Heart right ventricle (tissue), 16 donors: ENCODE measurements at regions not wholly inside any gene's neighbourhood (a gene's known extent, or its start where the extent isn't known, plus 50 kb on each side); places are given as distances from the start of the nearest gene placed in this dataset.

Experiments
- ATAC-seq, 8 donors: fragments of 200-7000 bp; cut with Tn5 transposase; one replicate each; pipeline ENCODE4 v1.9.1; 2020; ENCODE audit warnings: mild to moderate bottlenecking in 8 of 8, moderate library complexity in 8 of 8, moderate number of reproducible peaks in 1 of 8
- DNase-seq, 2 donors: peaks; one replicate each; pipeline ENCODE4 v3.0.0-alpha.2; 2020
- H3K27ac ChIP-seq, 10 donors: fragments of 200-600 bp; sonication (generic) in 2 of 10; one replicate each; pipeline versions ENCODE4 v1.5.0 to v1.8.0; 2020 to 2022; ENCODE audit warnings: mild to moderate bottlenecking in 3 of 10
- H3K27me3 ChIP-seq, 7 donors: fragments of 200-600 bp; one replicate each; pipeline ENCODE4 v1.8.0; 2021 to 2022; ENCODE audit warnings: mild to moderate bottlenecking in 2 of 7
- H3K36me3 ChIP-seq, 9 donors: fragments of 200-600 bp; sonication (generic) in 1 of 9; one replicate each; pipeline versions ENCODE4 v1.5.0 to v1.8.0; 2020 to 2022; ENCODE audit warnings: mild to moderate bottlenecking in 2 of 9
- H3K4me1 ChIP-seq, 9 donors: fragments of 200-600 bp; sonication (generic) in 1 of 9; one replicate each; pipeline versions ENCODE4 v1.5.0 to v1.8.0; 2020 to 2022; ENCODE audit warnings: mild to moderate bottlenecking in 4 of 9
- H3K4me3 ChIP-seq, 10 donors: fragments of 200-600 bp; sonication (generic) in 2 of 10; one replicate each; pipeline versions ENCODE4 v1.5.0 to v1.8.0; 2020 to 2022; ENCODE audit warnings: mild to moderate bottlenecking in 7 of 10, moderate library complexity in 2 of 10
- H3K9me3 ChIP-seq, 11 donors: fragments of 200-600 bp in 10 of 11; sonication (generic) in 2 of 11; one replicate each; pipeline versions ENCODE4 v1.5.0 to v1.8.0; 2013 to 2022; ENCODE audit warnings: mild to moderate bottlenecking in 2 of 11, control low read depth in 1 of 11, moderate library complexity in 1 of 11
- CTCF ChIP-seq, 9 donors: fragments of 200-600 bp; sonication (generic) in 2 of 9; IDR thresholded peaks; one replicate each; pipeline versions ENCODE4 v1.5.0 to v1.8.0; 2021 to 2022; ENCODE audit warnings: antibody characterized with exemption in 9 of 9, mild to moderate bottlenecking in 5 of 9, moderate library complexity in 1 of 9
- WGBS, 2 donors: extraction: QIAGEN DNeasy Blood & Tissue Kit; methylation state at CpG; one replicate each; pipeline ENCODE4 v1.1.7; 2013; ENCODE audit warnings: inconsistent platforms in 1 of 2; 5-methylcytosine and 5-hydroxymethylcytosine counted together
- intact Hi-C, 10 donors: fragments of 100-400 bp; cut with DNase I; formaldehyde crosslinking; loops; one replicate each; pipeline versions ENCODE4 v1.11.1 to v1.14.2; 2022
- donor health status: Arrhythmogenic right ventricular cardiomyopathy.
- donor health status: ischemic (EF 13 %, LVEDD 7.1; RV severe dilation, severe dysfunction).
- donor health status: healthy with polysubstance abuse.
- donor health status: DM: no; HTN: yes; CAD: no.
- donor health status: DM: no; HTN: no; CAD: no.
- donor health status: ischemic (EF 25% LVEDD 6.9; RV normal size, moderate dysfunction).
- donor health status: ischemic (EF 25% LVEDD 5.7; RV mildly dilated, moderate dysfunction).
- donor health status: healthy.
- donor health status: DM: yes; HTN: yes; CAD: no.
- donor health status: Ischemic cardiomyopathy.
- donor health status: ischemic (EF 35%, LVEDD 5.7; RV mildly dilated, moderate dysfunction).
- donor health status: nonischemic (EF 11% LVEDD 7.7; RV severe dilation, severe dysfunction).
- donor health status: DM: yes; HTN: yes; CAD: no.
- donor health status: PGD.
- donor health status: ischemic (EF 29% LVEDD 5.4; RV normal size, mild dysfunction).
- donor health status: nonischemic (EF 23%, LVEDD 6.1; RV moderate dilation, normal function).

GRCh38 chr3:87088430-87088992 is 97.6 kb upstream of the VGLL3 start:
- peak overlapping the region; percentile 66 to 91 (median 80) for H3K27ac ChIP-seq
- TF ChIP-seq CTCF (IDR thresholded peaks at IDR 0.05): no peak
- 34 to 46% methylated on average over 15 of the region's 15 CpGs for WGBS, 2 donors
- H3K27me3 ChIP-seq: peaks cover 0 to 3% (median 0%) of the 10 kb centered on the region in 7 donors
- DNase-seq (no peak), ATAC-seq (peak in 5 of 8 donors; percentile 21 to 45 (median 29))
- H3K9me3 ChIP-seq: no peaks in the 10 kb centered on the region
- H3K4me1 ChIP-seq: peaks cover 0 to 13% (median 3%) of the 10 kb centered on the region in 9 donors
- intact Hi-C loops: loop anchor here in 5 of 10 donors (5.0 to 10.0 kb wide), 6 partner anchors 84 to 314 kb away; partner anchors contain the start of gene VGLL3 (in 1 of the 5)
- peak overlapping the region; percentile 33 to 71 (median 58) for H3K4me3 ChIP-seq
- H3K36me3 ChIP-seq: no peaks in the 10 kb centered on the region

- Histone ChIP-seq H3K27me3 (peaks cover 0 to 3% (median 0%) of the 10 kb centered on the region in 7 donors), H3K4me1 (peaks cover 0 to 8% (median 1%) of the 10 kb centered on the region in 9 donors), H3K27ac (no peak overlapping the region), H3K9me3 (no peaks in the 10 kb centered on the region), H3K36me3 (no peaks in the 10 kb centered on the region), H3K4me3 (no peak overlapping the region)
- no peak for TF ChIP-seq CTCF (IDR thresholded peaks at IDR 0.05)
- DNase-seq: no peak
- WGBS, 2 donors: 57 to 81% methylated on average over 5 of the region's 5 CpGs
- intact Hi-C loops: loop anchor here in 9 of 10 donors (2.0 to 10.0 kb wide), 8 partner anchors 80 to 313 kb away; partner anchors contain the start of gene VGLL3 (in 1 of the 9)
- ATAC-seq: no peak
Measured at GRCh38 chr3:87084868-87085267, 93.9 kb upstream of the VGLL3 start.

GRCh38 chr3:87082796-87083440 is 92.0 kb upstream of the VGLL3 start:
- H3K4me3 ChIP-seq: no peak overlapping the region
- intact Hi-C loops: loop anchor here in 8 of 10 donors (2.0 to 10.0 kb wide), 7 partner anchors 78 to 311 kb away; partner anchors contain the start of gene VGLL3 (in 1 of the 8)
- H3K36me3 ChIP-seq: no peaks in the 10 kb centered on the region
- DNase-seq (peak in 1 of 2 donors; percentile 23), ATAC-seq (peak in 5 of 8 donors; percentile 33 to 79 (median 62))
- no peaks in the 10 kb centered on the region for H3K9me3 ChIP-seq
- peak in 7 of 9 donors; percentile 42 to 65 (median 56) for TF ChIP-seq CTCF (IDR thresholded peaks at IDR 0.05)
- no peaks in the 10 kb centered on the region for H3K4me1 ChIP-seq
- 31% methylated on average over 6 of the region's 6 CpGs for WGBS, 2 donors
- no peaks in the 10 kb centered on the region for H3K27me3 ChIP-seq
- no peak overlapping the region for H3K27ac ChIP-seq

GRCh38 chr3:87077355-87077754 is 86.4 kb upstream of the VGLL3 start:
- peaks cover 0 to 3% (median 0%) of the 10 kb centered on the region in 7 donors for H3K27me3 ChIP-seq
- no peaks in the 10 kb centered on the region for H3K4me1 ChIP-seq
- H3K4me3 ChIP-seq: no peak overlapping the region
- TF ChIP-seq CTCF (IDR thresholded peaks at IDR 0.05): no peak
- H3K9me3 ChIP-seq: no peaks in the 10 kb centered on the region
- intact Hi-C loops: no loop called here
- ATAC-seq (no peak), DNase-seq (no peak)
- H3K27ac ChIP-seq: no peak overlapping the region
- H3K36me3 ChIP-seq: no peaks in the 10 kb centered on the region
- whole genome bisulfite sequencing, 2 donors: 90 to 94% methylated on average over 2 of the region's 2 CpGs
